ENCODE measurements at regions not wholly inside any gene's neighbourhood (a gene's known extent, or its start where the extent isn't known, plus 50 kb on each side); places are given as distances from the start of the nearest gene placed in this dataset.

DNA sequence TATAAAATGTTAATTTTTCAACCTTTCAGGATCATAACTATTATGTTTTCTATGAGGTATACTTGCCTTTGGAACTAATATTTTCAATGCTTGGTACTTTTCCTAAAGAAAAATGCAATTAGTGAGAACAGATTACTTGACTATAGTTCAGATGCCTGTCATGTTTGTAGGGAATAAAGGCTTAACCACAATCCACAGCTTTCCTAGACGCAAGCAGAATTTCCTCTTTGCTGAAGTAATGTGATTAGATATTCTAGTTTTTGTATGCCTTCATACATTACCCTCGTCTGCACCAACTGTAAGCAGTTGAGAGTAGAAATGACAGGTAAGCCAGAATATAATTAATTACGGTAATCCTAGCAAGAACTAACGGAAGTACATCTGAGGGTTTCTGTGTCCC lies 581.4 kb upstream of the MMS22L start:
- H3K9me3 ChIP-seq (ENCODE audit: control insufficient read depth in 2 of 2, low read length in 2 of 2), result no peaks in the 10 kb centered on the region
- DNase-seq (no peak), ATAC-seq (ENCODE audit: low read depth in 2 of 2) (no peak)
- H3K36me3 Mint-ChIP-seq, result no peaks in the 10 kb centered on the region
- no peak overlapping the region for H3K4me3 ChIP-seq (ENCODE audit: low read depth, low read length)
- no peaks in the 10 kb centered on the region for H3K36me3 ChIP-seq (ENCODE audit: control insufficient read depth, insufficient read depth, low read length)
- H3K27me3 ChIP-seq (ENCODE audit: control insufficient read depth, insufficient read depth, low read length), result no peaks in the 10 kb centered on the region
- no peaks in the 10 kb centered on the region for H3K27me3 Mint-ChIP-seq
- peaks cover 0 to 1% (median 0%) of the 10 kb centered on the region in 7 donors for H3K9me3 Mint-ChIP-seq
- no peaks in the 10 kb centered on the region for H3K4me1 ChIP-seq (ENCODE audit: control insufficient read depth, insufficient read depth, low read length, poor library complexity, severe bottlenecking)
- no peaks in the 10 kb centered on the region for H3K4me1 Mint-ChIP-seq
- H3K4me3 Mint-ChIP-seq, result no peak overlapping the region
- H3K27ac ChIP-seq (ENCODE audit: insufficient read depth, low read length, poor library complexity, severe bottlenecking), result no peak overlapping the region
- no peak overlapping the region for H3K27ac Mint-ChIP-seq

DNA sequence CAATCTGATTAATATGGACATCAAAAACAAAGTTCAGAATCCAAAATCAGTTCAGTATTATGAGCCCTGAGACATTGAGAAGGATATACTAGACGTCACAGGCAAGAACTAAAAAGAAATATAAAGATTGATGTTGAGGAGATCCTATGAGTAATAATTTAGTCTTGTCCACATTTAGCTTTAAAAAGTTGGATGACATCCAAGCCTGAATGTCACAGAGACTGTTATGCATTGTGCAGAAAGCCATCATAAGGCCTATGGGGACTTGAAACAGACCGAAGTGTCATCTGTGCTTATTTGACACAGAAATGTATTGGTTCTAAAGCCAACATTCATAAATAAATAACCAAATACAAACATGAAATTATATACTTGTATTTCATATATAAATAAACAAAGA lies 581.8 kb upstream of the MMS22L start:
- Mint-ChIP-seq H3K36me3 (no peaks in the 10 kb centered on the region), H3K27ac (no peak overlapping the region)

DNA sequence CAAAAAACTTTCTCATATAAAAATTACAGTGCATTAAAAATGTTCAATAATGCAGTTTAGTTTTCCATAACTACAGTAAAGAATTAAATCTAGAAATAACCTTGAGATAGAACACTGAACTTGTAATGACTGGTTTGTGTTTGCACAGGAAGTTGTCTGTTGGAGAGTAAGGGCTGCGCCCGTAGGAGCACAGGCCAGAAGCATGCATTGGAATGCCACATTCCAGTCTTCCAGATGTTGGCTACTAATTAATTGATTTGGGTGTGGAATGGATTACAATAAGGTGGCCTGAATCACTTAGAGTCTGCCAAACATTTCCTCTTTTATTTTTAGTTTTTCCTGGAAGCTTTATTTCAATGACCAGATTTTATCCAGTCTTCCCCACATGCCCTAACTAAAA lies 582.6 kb upstream of the MMS22L start:
- H3K27me3 Mint-ChIP-seq, result no peaks in the 10 kb centered on the region
- no peak overlapping the region for H3K4me3 Mint-ChIP-seq
- H3K4me1 ChIP-seq (ENCODE audit: control insufficient read depth, insufficient read depth, low read length, poor library complexity, severe bottlenecking), result no peaks in the 10 kb centered on the region
- ATAC-seq (ENCODE audit: low read depth in 2 of 2) (no peak), DNase-seq (no peak)
- H3K4me3 ChIP-seq (ENCODE audit: low read depth, low read length), result no peak overlapping the region
- H3K27me3 ChIP-seq (ENCODE audit: control insufficient read depth, insufficient read depth, low read length), result no peaks in the 10 kb centered on the region
- H3K27ac Mint-ChIP-seq, result no peak overlapping the region
- H3K27ac ChIP-seq (ENCODE audit: insufficient read depth, low read length, poor library complexity, severe bottlenecking), result no peak overlapping the region
- H3K4me1 Mint-ChIP-seq, result no peaks in the 10 kb centered on the region
- H3K9me3 Mint-ChIP-seq, result peaks cover 0 to 2% (median 0%) of the 10 kb centered on the region in 7 donors
- H3K9me3 ChIP-seq (ENCODE audit: control insufficient read depth in 2 of 2, low read length in 2 of 2), result no peaks in the 10 kb centered on the region
- no peaks in the 10 kb centered on the region for H3K36me3 ChIP-seq (ENCODE audit: control insufficient read depth, insufficient read depth, low read length)
- H3K36me3 Mint-ChIP-seq, result no peaks in the 10 kb centered on the region

More for the DNA sequence above, 581.8 kb upstream of the MMS22L start:
- H3K27me3 Mint-ChIP-seq, result no peaks in the 10 kb centered on the region
- no peaks in the 10 kb centered on the region for H3K36me3 ChIP-seq (ENCODE audit: control insufficient read depth, insufficient read depth, low read length)
- no peaks in the 10 kb centered on the region for H3K27me3 ChIP-seq (ENCODE audit: control insufficient read depth, insufficient read depth, low read length)
- no peak overlapping the region for H3K4me3 ChIP-seq (ENCODE audit: low read depth, low read length)
- DNase-seq (no peak), ATAC-seq (ENCODE audit: low read depth in 2 of 2) (no peak)
- H3K4me1 ChIP-seq (ENCODE audit: control insufficient read depth, insufficient read depth, low read length, poor library complexity, severe bottlenecking), result no peaks in the 10 kb centered on the region
- no peak overlapping the region for H3K4me3 Mint-ChIP-seq
- no peaks in the 10 kb centered on the region for H3K9me3 ChIP-seq (ENCODE audit: control insufficient read depth in 2 of 2, low read length in 2 of 2)
- peaks cover 0 to 2% (median 0%) of the 10 kb centered on the region in 7 donors for H3K9me3 Mint-ChIP-seq
- H3K27ac ChIP-seq (ENCODE audit: insufficient read depth, low read length, poor library complexity, severe bottlenecking), result no peak overlapping the region
- no peaks in the 10 kb centered on the region for H3K4me1 Mint-ChIP-seq

DNA sequence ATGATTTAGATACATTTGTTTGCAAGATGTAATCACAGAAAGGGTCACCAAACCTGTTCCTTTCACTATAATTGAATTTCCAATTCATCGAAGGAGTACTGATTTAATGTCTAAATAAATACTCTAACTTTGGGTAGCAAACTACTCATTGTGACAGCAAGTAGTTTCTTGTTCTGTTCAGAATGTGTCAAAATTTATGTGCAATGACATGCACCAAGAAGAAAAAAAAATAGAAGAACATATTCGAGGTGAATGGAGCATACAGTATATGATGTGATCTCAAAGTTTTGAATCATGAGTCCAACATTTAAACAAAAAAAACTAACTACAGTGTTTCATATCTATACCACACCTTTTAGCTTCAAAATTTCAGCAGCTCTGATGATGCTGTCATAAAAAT lies 583.6 kb upstream of the MMS22L start:
- Histone ChIP-seq H3K36me3 (ENCODE audit: control insufficient read depth, insufficient read depth, low read length) (no peaks in the 10 kb centered on the region), H3K4me1 (ENCODE audit: control insufficient read depth, insufficient read depth, low read length, poor library complexity, severe bottlenecking) (no peaks in the 10 kb centered on the region), H3K27me3 (ENCODE audit: control insufficient read depth, insufficient read depth, low read length) (no peaks in the 10 kb centered on the region), H3K27ac (ENCODE audit: insufficient read depth, low read length, poor library complexity, severe bottlenecking) (no peak overlapping the region), H3K9me3 (ENCODE audit: control insufficient read depth in 2 of 2, low read length in 2 of 2) (no peaks in the 10 kb centered on the region), H3K4me3 (ENCODE audit: low read depth, low read length) (no peak overlapping the region)
- Mint-ChIP-seq H3K36me3 (no peaks in the 10 kb centered on the region), H3K9me3 (peaks cover 0 to 2% (median 0%) of the 10 kb centered on the region in 7 donors), H3K4me1 (no peaks in the 10 kb centered on the region), H3K27me3 (no peaks in the 10 kb centered on the region), H3K27ac (no peak overlapping the region), H3K4me3 (no peak overlapping the region)
- DNase-seq, result no peak
- no peak for ATAC-seq (ENCODE audit: low read depth in 2 of 2)

DNA sequence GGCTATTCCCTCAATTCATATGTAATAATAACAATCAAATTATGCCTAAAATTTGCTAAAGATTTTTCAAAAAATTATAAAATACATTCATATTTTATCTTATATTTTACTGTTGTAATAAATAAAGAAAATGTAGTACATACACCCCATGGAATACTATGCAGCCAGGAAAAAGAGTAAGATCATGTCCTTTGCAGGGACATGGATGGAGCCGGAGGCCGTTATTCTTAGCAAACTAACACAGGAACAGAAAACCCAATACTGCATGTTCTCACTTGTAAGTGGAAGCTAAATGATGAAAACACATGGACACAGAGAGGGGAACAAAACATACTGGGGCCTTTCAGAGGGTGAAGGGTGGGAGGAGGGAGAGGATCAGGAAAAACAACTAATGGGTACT lies 584.2 kb upstream of the MMS22L start:
- H3K27me3 Mint-ChIP-seq, result no peaks in the 10 kb centered on the region
- H3K9me3 Mint-ChIP-seq, result peaks cover 0 to 2% (median 0%) of the 10 kb centered on the region in 7 donors

DNA sequence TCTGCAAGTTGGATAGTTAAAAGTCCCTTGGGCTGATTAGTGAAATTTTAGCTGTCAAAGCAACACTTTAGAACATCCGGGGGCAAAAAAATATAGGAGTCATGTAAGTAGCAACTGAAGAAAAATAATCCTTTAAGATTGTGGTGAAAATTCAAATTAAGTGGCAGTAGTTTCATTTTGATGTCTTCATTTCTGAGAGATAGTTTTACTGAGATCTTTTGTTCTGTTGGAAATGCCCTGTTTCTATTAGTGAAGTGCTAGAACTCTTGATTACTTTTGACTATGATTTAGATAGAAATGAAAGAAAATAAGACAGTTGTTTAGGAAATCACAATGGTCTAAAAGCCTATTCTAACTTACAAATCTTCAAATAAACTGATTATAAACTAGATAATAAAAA lies 587.3 kb upstream of the MMS22L start:
- H3K4me1 Mint-ChIP-seq, result no peaks in the 10 kb centered on the region
- H3K9me3 Mint-ChIP-seq, result peaks cover 0 to 3% (median 2%) of the 10 kb centered on the region in 7 donors
- H3K27me3 Mint-ChIP-seq, result no peaks in the 10 kb centered on the region

More for the DNA sequence above, 584.2 kb upstream of the MMS22L start:
- Histone ChIP-seq H3K36me3 (ENCODE audit: control insufficient read depth, insufficient read depth, low read length) (no peaks in the 10 kb centered on the region), H3K27ac (ENCODE audit: insufficient read depth, low read length, poor library complexity, severe bottlenecking) (no peak overlapping the region), H3K9me3 (ENCODE audit: control insufficient read depth in 2 of 2, low read length in 2 of 2) (no peaks in the 10 kb centered on the region), H3K27me3 (ENCODE audit: control insufficient read depth, insufficient read depth, low read length) (no peaks in the 10 kb centered on the region), H3K4me3 (ENCODE audit: low read depth, low read length) (no peak overlapping the region), H3K4me1 (ENCODE audit: control insufficient read depth, insufficient read depth, low read length, poor library complexity, severe bottlenecking) (no peaks in the 10 kb centered on the region)
- DNase-seq, result no peak
- no peaks in the 10 kb centered on the region for H3K36me3 Mint-ChIP-seq
- no peaks in the 10 kb centered on the region for H3K4me1 Mint-ChIP-seq
- ATAC-seq (ENCODE audit: low read depth in 2 of 2), result no peak
- no peak overlapping the region for H3K4me3 Mint-ChIP-seq
- H3K27ac Mint-ChIP-seq, result no peak overlapping the region

DNA sequence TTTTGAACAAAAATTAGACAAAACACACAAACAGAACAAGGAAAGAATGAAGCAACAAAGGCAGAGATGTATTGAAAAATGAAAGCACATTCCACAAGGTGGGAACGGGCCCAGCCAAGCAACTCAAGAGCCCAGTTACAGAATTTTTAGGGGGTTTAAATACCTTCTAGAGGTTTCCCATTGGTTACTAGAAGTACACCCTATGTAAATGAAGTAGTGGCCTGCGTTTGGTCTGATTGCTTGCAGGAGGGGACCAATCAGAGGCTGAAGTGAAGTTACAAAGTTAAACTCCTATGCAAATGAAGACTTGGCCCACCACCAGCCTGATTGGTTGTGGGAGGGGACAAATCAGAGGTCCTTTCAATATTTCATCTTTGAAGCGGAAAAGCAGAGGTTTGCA lies 593.7 kb upstream of the MMS22L start:
- H3K4me1 ChIP-seq (ENCODE audit: control insufficient read depth, insufficient read depth, low read length, poor library complexity, severe bottlenecking), result no peaks in the 10 kb centered on the region
- Mint-ChIP-seq H3K9me3 (peaks cover 0 to 6% (median 1%) of the 10 kb centered on the region in 7 donors), H3K27me3 (no peaks in the 10 kb centered on the region), H3K27ac (no peak overlapping the region), H3K36me3 (no peaks in the 10 kb centered on the region), H3K4me1 (no peaks in the 10 kb centered on the region), H3K4me3 (no peak overlapping the region)
- no peaks in the 10 kb centered on the region for H3K36me3 ChIP-seq (ENCODE audit: control insufficient read depth, insufficient read depth, low read length)
- no peak for DNase-seq
- H3K9me3 ChIP-seq (ENCODE audit: control insufficient read depth in 2 of 2, low read length in 2 of 2), result no peaks in the 10 kb centered on the region
- H3K27me3 ChIP-seq (ENCODE audit: control insufficient read depth, insufficient read depth, low read length), result no peaks in the 10 kb centered on the region
- H3K27ac ChIP-seq (ENCODE audit: insufficient read depth, low read length, poor library complexity, severe bottlenecking), result no peak overlapping the region
- no peak overlapping the region for H3K4me3 ChIP-seq (ENCODE audit: low read depth, low read length)
- no peak for ATAC-seq (ENCODE audit: low read depth in 2 of 2)

More for the DNA sequence above, 587.3 kb upstream of the MMS22L start:
- Histone ChIP-seq H3K4me3 (ENCODE audit: low read depth, low read length) (no peak overlapping the region), H3K27ac (ENCODE audit: insufficient read depth, low read length, poor library complexity, severe bottlenecking) (no peak overlapping the region), H3K4me1 (ENCODE audit: control insufficient read depth, insufficient read depth, low read length, poor library complexity, severe bottlenecking) (no peaks in the 10 kb centered on the region), H3K27me3 (ENCODE audit: control insufficient read depth, insufficient read depth, low read length) (no peaks in the 10 kb centered on the region), H3K36me3 (ENCODE audit: control insufficient read depth, insufficient read depth, low read length) (no peaks in the 10 kb centered on the region), H3K9me3 (ENCODE audit: control insufficient read depth in 2 of 2, low read length in 2 of 2) (no peaks in the 10 kb centered on the region)
- H3K36me3 Mint-ChIP-seq, result no peaks in the 10 kb centered on the region
- no peak overlapping the region for H3K4me3 Mint-ChIP-seq
- ATAC-seq (ENCODE audit: low read depth in 2 of 2), result no peak
- no peak for DNase-seq
- no peak overlapping the region for H3K27ac Mint-ChIP-seq

DNA sequence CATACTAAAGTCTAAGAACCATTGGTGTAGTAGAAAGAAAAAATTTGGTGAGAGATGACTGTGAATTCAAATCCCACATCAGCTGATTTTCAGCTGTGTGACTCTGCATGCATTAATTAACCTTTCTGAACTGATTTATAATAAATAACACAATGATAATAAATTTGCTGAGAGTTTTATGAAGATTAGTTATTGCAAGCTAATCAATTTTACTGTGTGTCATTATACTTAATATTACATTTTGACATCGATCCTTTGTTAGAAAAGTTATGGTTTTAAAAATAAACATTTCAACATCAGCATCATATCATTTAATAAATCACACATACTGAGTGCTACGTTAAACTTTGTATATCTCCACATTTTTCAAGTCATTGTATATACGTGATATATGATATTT lies 599.7 kb upstream of the MMS22L start:
- H3K27ac Mint-ChIP-seq, result no peak overlapping the region
- DNase-seq (no peak), ATAC-seq (ENCODE audit: low read depth in 2 of 2) (no peak)
- H3K27me3 Mint-ChIP-seq, result no peaks in the 10 kb centered on the region
- Histone ChIP-seq H3K9me3 (ENCODE audit: control insufficient read depth in 2 of 2, low read length in 2 of 2) (no peaks in the 10 kb centered on the region), H3K36me3 (ENCODE audit: control insufficient read depth, insufficient read depth, low read length) (no peaks in the 10 kb centered on the region), H3K27me3 (ENCODE audit: control insufficient read depth, insufficient read depth, low read length) (no peaks in the 10 kb centered on the region), H3K4me3 (ENCODE audit: low read depth, low read length) (no peak overlapping the region), H3K27ac (ENCODE audit: insufficient read depth, low read length, poor library complexity, severe bottlenecking) (no peak overlapping the region), H3K4me1 (ENCODE audit: control insufficient read depth, insufficient read depth, low read length, poor library complexity, severe bottlenecking) (no peaks in the 10 kb centered on the region)
- H3K9me3 Mint-ChIP-seq, result peaks cover 0 to 6% (median 0%) of the 10 kb centered on the region in 7 donors
- H3K4me3 Mint-ChIP-seq, result no peak overlapping the region
- no peaks in the 10 kb centered on the region for H3K36me3 Mint-ChIP-seq
- H3K4me1 Mint-ChIP-seq, result no peaks in the 10 kb centered on the region

Data from CD4-positive, CD25-positive, alpha-beta regulatory T cell (primary cell).